ENCODE measurements at regions not wholly inside any gene's neighbourhood (a gene's known extent, or its start where the extent isn't known, plus 50 kb on each side); places are given as distances from the start of the nearest gene placed in this dataset.
"Not testable (repeated sequence)": the region's sequence is repeated elsewhere in the genome, so short reads cannot be mapped to it uniquely, and the experiment has no call there.

DNA sequence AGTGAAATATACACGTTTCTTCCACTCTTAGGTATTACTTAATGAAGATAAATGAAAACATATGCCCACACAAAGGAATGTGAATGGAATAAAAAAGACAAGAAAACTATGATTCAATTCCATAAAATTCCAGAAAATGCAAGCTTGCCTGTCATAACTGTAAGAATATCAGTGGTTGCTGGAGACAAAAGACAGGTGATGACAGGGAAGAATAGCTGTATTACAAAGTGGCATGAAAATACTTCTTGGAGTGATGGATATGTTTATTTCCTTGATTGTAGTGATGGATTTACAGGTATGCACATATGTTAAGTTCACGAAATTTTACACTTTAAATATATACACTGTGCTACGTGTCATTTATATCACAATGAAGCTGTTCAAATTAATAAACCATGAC lies 553.3 kb downstream of the HTR1A start:
- Mint-ChIP-seq H3K4me1 (no peaks in the 10 kb centered on the region), H3K27ac (no peak overlapping the region), H3K27me3 (no peaks in the 10 kb centered on the region), H3K9me3 (peaks cover 3% of the 10 kb centered on the region), H3K4me3 (no peak overlapping the region), H3K36me3 (ENCODE audit: low read depth) (no peaks in the 10 kb centered on the region)
- no peak for ATAC-seq (replicated peaks)

DNA sequence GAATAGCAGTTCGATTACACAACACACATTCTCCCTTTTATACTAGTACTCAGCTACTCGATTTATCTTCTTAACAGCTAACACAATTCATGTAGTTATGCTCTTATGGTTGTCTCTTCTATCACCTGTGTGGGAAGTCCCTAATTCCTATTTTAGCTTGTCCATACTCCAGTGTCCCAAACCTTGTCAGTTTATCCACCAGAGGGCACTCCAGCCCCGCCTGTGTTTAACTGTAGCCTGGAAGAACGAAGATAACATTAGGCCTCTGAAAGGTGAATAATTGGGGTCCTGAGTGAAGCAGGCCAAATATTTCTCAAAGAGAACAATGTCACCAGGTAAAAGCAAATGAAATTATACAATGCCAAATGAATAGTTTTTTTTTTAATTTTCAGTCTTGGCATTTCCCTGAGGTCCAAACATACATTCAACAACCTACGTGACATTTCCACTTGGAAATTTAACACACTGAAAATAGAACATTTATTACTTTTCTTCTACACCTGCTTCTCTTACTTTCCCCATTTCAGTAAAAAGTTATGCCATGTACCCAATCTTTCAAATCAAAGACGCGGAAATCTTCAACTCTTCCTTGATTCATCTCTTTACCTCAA lies 560.7 kb downstream of the HTR1A start:
- no peak overlapping the region for H3K4me3 Mint-ChIP-seq
- H3K4me1 Mint-ChIP-seq, result no peaks in the 10 kb centered on the region
- no peaks in the 10 kb centered on the region for H3K9me3 Mint-ChIP-seq
- no peak overlapping the region for H3K27ac Mint-ChIP-seq
- H3K27me3 Mint-ChIP-seq, result no peaks in the 10 kb centered on the region
- H3K36me3 Mint-ChIP-seq (ENCODE audit: low read depth), result no peaks in the 10 kb centered on the region
- no peak for ATAC-seq (replicated peaks)

DNA sequence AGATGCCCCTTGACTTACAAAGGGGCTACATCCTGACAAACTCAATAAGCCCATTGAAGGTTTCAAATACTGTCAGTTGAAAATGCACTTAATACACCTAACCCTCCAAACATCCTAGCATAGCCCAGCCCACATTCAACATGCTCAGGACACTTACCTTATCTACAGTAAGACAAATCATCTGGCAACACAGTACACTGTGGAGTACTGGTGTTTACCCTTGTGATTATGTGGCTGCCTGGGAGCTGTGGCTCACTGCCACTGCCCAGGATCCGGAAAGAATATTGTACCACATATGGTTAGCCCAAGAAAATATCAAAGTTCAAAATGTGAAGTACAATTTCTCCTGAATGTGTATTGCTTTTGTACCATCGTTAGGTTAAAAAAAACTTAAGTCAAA lies 562.2 kb downstream of the HTR1A start:
- Mint-ChIP-seq H3K27me3 (no peaks in the 10 kb centered on the region), H3K4me1 (no peaks in the 10 kb centered on the region), H3K27ac (no peak overlapping the region), H3K36me3 (ENCODE audit: low read depth) (no peaks in the 10 kb centered on the region), H3K4me3 (no peak overlapping the region), H3K9me3 (no peaks in the 10 kb centered on the region)
- ATAC-seq (replicated peaks), result no peak

DNA sequence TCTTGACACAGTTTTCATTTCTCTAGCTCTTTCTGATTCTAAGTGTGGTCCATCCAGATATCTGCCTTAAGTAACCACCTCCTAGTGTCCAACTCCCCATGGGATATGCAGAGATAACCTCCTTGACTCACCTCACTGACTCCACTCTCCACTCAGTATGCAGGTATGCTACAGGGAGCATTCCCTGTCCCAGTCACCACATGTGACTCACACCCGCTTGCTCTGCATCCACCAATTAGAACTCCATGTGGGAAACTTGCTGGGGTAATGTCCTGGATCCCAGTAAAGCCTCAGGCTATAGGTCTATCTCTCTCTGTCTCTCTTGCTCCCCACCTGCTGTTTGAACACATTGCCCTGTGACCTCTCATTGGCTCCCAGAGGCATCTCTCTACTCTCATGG lies 563.9 kb downstream of the HTR1A start:
- Mint-ChIP-seq H3K27me3 (no peaks in the 10 kb centered on the region), H3K4me3 (no peak overlapping the region), H3K9me3 (no peaks in the 10 kb centered on the region), H3K36me3 (ENCODE audit: low read depth) (no peaks in the 10 kb centered on the region), H3K27ac (no peak overlapping the region), H3K4me1 (no peaks in the 10 kb centered on the region)
- ATAC-seq (replicated peaks), result no peak

DNA sequence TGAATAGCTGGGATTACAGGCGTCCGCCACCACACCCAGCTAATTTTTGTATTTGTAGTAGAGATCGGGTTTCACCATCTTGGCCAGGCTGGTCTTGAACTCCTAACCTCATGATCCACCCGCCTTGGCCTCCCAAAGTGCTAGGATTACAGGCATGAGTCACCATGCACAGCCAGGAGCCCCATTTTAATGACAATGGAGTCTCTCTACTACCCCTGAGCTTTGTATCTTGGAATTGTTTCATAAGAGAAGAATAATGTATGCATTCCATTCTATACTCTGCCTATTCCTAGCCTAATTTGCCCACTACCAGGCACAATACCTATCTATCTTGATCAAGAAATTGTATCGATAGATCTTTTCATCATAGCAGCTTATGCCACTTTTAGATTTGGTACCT lies 574.1 kb downstream of the HTR1A start:
- H3K27me3 Mint-ChIP-seq; H3K4me1 Mint-ChIP-seq; H3K36me3 Mint-ChIP-seq (ENCODE audit: low read depth); ATAC-seq (replicated peaks); H3K4me3 Mint-ChIP-seq; H3K9me3 Mint-ChIP-seq; H3K27ac Mint-ChIP-seq: not testable (repeated sequence)

DNA sequence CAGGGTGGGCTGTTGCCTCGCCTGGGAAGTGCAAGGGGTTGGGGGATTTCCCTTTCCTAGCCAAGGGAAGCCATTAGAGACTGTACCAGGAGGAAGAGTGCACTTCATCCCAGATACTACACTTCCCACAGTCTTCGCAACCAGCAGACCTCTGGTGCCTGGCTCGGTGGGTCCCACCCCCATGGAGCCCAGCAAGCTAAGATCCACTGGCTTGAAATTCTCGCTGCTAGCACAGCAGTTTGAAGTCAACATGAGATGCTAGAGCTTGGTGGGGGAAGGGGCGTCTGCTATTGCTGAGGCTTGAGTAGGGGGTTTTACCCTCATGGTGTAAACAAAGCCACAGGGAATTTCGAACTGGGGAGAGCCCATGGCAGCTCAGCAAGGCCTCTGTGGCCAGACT lies 586.4 kb downstream of the HTR1A start:
- H3K4me1 Mint-ChIP-seq, result no peaks in the 10 kb centered on the region

DNA sequence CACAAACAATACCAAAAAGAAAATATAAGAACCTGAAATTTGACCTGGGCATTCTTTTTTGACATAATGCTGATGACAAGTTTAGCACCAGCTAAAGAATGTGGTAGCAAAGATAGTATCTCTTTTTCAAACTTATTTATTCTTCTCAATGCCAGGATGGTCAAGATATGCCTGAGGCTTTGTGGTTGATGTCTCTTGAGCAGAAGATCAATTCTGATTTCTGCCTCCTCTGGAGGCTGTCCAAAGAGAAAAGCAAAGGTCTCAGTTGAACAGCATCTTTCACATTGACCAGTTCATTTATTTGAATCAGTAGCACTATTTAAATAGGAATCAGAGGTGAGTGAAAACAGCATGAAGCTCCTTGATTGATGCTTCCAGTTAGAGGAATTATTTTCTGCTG lies 588.2 kb downstream of the HTR1A start:
- no peak overlapping the region for H3K27ac Mint-ChIP-seq
- H3K9me3 Mint-ChIP-seq, result peaks cover 22% of the 10 kb centered on the region
- no peaks in the 10 kb centered on the region for H3K27me3 Mint-ChIP-seq
- H3K4me1 Mint-ChIP-seq, result no peaks in the 10 kb centered on the region
- no peak overlapping the region for H3K4me3 Mint-ChIP-seq
- no peak for ATAC-seq (replicated peaks)
- no peaks in the 10 kb centered on the region for H3K36me3 Mint-ChIP-seq (ENCODE audit: low read depth)

More for the DNA sequence above, 586.4 kb downstream of the HTR1A start:
- no peak overlapping the region for H3K27ac Mint-ChIP-seq
- H3K36me3 Mint-ChIP-seq (ENCODE audit: low read depth), result no peaks in the 10 kb centered on the region
- no peak overlapping the region for H3K4me3 Mint-ChIP-seq
- no peak for ATAC-seq (replicated peaks)
- H3K27me3 Mint-ChIP-seq, result no peaks in the 10 kb centered on the region
- H3K9me3 Mint-ChIP-seq, result peaks cover 22% of the 10 kb centered on the region

DNA sequence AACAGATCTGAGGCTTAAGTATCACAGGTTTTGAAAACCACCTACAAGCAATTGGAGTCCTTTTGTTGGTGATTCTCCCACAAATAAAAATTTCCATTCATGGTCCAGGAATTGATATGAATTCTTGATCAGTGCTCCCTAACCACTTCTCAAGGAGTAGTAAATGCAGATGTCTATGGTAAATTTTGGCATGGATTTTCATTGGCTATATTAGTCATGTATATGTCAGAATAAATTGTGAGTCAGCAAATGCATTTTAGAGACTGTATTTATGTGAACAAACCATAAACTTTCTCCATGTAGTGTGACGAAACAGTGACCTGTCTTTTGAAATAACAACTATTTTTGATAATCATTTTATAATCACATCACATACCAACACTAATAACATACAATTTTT lies 611.1 kb downstream of the HTR1A start:
- no peaks in the 10 kb centered on the region for H3K36me3 Mint-ChIP-seq (ENCODE audit: low read depth)
- H3K27me3 Mint-ChIP-seq, result no peaks in the 10 kb centered on the region
- no peaks in the 10 kb centered on the region for H3K9me3 Mint-ChIP-seq
- no peak for ATAC-seq (replicated peaks)
- no peaks in the 10 kb centered on the region for H3K4me1 Mint-ChIP-seq
- H3K4me3 Mint-ChIP-seq, result no peak overlapping the region
- no peak overlapping the region for H3K27ac Mint-ChIP-seq

DNA sequence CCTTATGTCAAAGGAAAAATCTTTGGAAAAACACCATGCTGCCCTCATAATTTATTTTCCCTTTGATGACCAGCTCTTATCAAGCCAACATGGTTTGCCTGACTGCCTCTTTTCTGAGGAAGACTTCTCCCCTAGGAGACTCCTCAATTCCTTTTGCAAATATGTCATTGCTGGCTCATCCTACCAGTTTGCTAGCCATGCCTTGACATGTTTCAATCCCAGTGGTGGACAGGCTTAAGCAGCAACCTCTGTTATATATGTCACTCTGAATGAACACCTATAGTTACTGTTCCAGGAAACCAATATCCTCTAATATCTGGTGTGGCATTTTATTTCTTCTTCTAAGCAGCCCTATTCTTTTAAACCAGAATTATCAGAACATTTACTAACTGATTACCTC lies 615.8 kb downstream of the HTR1A start:
- Mint-ChIP-seq H3K4me3 (no peak overlapping the region), H3K9me3 (peaks cover 3% of the 10 kb centered on the region), H3K27me3 (no peaks in the 10 kb centered on the region), H3K27ac (no peak overlapping the region), H3K36me3 (ENCODE audit: low read depth) (no peaks in the 10 kb centered on the region), H3K4me1 (no peaks in the 10 kb centered on the region)
- no peak for ATAC-seq (replicated peaks)

DNA sequence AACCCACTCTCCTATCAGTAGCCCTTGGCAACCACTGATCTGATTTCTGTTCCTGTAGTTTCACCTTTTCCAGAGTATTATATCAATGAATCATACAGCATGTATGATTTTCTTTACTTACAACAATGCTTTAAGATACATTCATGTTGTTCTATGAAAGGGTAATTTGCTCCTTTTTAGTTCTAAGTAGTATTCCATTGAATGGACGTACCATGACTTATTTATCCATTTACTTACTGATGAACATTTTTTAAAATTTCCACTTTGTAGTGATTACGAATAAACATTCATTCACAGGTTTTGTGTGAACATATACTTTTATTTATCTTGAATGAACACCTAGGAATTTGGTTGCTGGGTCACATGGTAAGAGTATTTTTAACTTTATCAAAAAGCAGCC lies 620.8 kb downstream of the HTR1A start:
- Mint-ChIP-seq H3K4me1 (no peaks in the 10 kb centered on the region), H3K27me3 (no peaks in the 10 kb centered on the region), H3K27ac (no peak overlapping the region), H3K36me3 (ENCODE audit: low read depth) (no peaks in the 10 kb centered on the region), H3K9me3 (peaks cover 7% of the 10 kb centered on the region), H3K4me3 (no peak overlapping the region)
- no peak for ATAC-seq (replicated peaks)

DNA sequence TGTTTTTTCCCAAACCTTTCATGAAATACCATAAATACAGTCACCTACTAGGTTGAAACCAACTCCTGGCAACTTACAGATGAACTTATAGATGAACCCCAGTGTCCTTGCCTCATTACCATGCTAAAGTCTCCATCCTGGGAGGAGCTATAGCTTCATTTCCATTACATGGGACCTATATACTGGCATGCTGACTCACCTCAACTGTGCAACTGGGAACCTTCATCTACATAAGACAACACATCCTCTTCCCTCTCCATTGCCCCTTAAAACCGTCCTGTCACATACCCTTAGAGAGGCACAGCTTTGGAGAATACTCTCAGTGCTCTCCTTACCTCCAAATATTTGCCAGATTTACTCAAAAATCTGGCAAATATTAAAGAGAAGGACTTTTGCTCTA lies 638.3 kb downstream of the HTR1A start:
- H3K27ac Mint-ChIP-seq, result no peak overlapping the region
- H3K9me3 Mint-ChIP-seq, result peaks cover 7% of the 10 kb centered on the region
- H3K36me3 Mint-ChIP-seq (ENCODE audit: low read depth), result no peaks in the 10 kb centered on the region
- no peak overlapping the region for H3K4me3 Mint-ChIP-seq
- no peak for ATAC-seq (replicated peaks)
- no peaks in the 10 kb centered on the region for H3K4me1 Mint-ChIP-seq
- H3K27me3 Mint-ChIP-seq, result no peaks in the 10 kb centered on the region

DNA sequence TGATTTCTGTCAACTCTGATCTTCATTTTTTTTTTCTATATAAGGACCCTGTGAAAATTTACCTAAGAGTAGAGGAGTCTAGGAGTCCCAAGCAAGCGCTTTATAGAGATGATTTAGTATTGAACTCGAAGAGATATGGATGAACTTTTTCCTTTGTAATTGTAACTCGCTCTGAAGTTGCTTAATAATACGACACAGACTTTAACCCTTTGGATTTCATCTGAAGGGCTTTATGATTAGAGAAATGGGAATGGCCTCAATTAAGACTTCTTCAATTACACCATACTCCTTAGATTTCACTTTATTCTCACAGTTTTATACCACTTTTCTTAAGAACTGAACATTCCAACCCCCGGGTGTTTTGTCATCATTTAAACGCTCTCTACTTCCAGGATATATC lies 647.7 kb downstream of the HTR1A start:
- H3K4me3 Mint-ChIP-seq, result no peak overlapping the region
- no peaks in the 10 kb centered on the region for H3K27me3 Mint-ChIP-seq
- H3K9me3 Mint-ChIP-seq, result peaks cover 14% of the 10 kb centered on the region
- H3K27ac Mint-ChIP-seq, result no peak overlapping the region
- H3K36me3 Mint-ChIP-seq (ENCODE audit: low read depth), result no peaks in the 10 kb centered on the region
- no peak for ATAC-seq (replicated peaks)
- no peaks in the 10 kb centered on the region for H3K4me1 Mint-ChIP-seq

DNA sequence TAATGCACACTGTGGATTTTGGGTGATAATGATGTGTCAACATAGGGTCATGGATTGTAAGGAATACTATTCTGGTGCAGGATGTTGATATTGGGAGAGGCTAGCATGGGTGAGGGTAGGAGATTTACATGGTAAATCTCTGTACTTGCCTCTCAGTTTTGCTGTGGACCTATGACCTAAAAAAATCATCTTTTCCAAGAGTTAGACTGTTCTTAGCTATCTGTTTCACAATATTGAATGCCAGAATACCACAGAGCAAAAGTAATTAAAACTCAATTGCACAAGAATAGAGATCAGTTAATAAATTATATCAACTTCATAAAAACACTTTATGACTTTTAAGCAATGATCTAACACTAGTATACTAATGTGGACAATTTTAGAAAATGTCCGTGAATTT lies 651.6 kb downstream of the HTR1A start:
- H3K4me3 Mint-ChIP-seq, result no peak overlapping the region
- peaks cover 6% of the 10 kb centered on the region for H3K9me3 Mint-ChIP-seq
- H3K27ac Mint-ChIP-seq, result no peak overlapping the region
- H3K4me1 Mint-ChIP-seq, result no peaks in the 10 kb centered on the region
- no peaks in the 10 kb centered on the region for H3K27me3 Mint-ChIP-seq
- no peak for ATAC-seq (replicated peaks)
- H3K36me3 Mint-ChIP-seq (ENCODE audit: low read depth), result no peaks in the 10 kb centered on the region

DNA sequence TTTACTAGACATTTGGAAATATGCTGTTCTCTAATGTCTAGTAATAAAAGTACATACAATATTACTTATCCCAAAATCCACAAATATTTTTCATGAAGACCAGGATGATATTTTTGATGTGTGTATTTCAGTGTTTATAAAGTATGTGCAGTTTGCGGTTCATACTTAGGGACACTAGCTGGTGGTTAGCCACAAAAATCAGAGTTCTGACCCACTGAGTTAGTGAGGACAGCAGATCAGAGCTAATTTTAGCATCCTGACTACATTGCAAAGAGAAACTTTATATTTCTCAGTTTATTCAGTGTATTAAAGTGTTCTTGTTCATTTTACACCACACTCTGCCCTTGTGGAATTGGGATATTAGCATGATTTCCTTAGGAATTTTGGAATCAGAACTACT lies 655.3 kb downstream of the HTR1A start:
- Mint-ChIP-seq H3K4me3 (no peak overlapping the region), H3K27me3 (no peaks in the 10 kb centered on the region), H3K36me3 (ENCODE audit: low read depth) (no peaks in the 10 kb centered on the region), H3K4me1 (no peaks in the 10 kb centered on the region), H3K9me3 (peaks cover 14% of the 10 kb centered on the region), H3K27ac (no peak overlapping the region)
- no peak for ATAC-seq (replicated peaks)

DNA sequence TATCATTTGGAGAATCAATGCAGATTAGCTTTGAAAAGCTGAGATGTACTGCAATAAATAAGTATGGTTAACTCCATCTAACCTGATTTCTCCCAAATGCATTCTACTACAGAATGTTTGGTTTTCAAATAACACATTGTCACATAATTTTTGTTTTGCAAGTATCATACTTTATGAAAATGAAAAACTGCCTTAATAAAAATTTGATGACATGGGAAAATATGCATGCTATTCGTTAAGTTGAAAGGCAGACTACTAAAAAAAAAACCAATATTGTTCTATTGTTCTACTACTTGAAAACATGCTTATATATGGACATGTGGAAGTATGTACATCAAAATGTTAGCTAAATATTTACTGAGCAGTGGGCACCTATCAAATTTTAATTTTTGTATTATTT lies 668.9 kb downstream of the HTR1A start:
- Mint-ChIP-seq H3K36me3 (ENCODE audit: low read depth) (no peaks in the 10 kb centered on the region), H3K27me3 (no peaks in the 10 kb centered on the region), H3K4me1 (no peaks in the 10 kb centered on the region), H3K9me3 (peaks cover 9% of the 10 kb centered on the region), H3K4me3 (no peak overlapping the region), H3K27ac (no peak overlapping the region)
- ATAC-seq (replicated peaks), result no peak

DNA sequence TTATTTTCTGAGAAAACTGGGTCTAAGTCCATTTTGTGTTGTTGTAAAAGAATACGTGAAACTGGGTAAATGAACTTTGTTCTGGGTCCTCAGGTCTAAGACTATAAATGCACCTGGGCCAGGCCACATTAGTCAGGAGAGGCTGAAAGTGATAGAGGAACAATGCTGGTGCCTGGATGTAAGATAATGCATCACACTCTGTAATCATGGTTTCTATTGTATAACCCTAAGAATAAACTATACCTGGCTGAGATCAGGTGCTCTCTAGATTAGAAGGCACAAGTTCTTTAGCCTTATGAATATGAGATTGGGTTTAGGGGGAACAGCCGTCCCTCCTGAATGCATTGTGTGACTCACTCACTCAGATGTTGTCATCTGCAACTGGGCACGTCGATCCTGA lies 675.5 kb downstream of the HTR1A start:
- Mint-ChIP-seq H3K27ac (no peak overlapping the region), H3K27me3 (no peaks in the 10 kb centered on the region), H3K36me3 (ENCODE audit: low read depth) (no peaks in the 10 kb centered on the region), H3K9me3 (peaks cover 21% of the 10 kb centered on the region), H3K4me3 (no peak overlapping the region), H3K4me1 (no peaks in the 10 kb centered on the region)
- ATAC-seq (replicated peaks), result no peak

All from activated T-helper 17 cell treated with anti-CD3 and anti-CD28 coated beads, Interleukin-2, amount 50 U/mL, for 72 hours (primary cell).